Endometrial microvascular endothelial cells (primary cell): ENCODE measurements at regions not wholly inside any gene's neighbourhood (a gene's known extent, or its start where the extent isn't known, plus 50 kb on each side); places are given as distances from the start of the nearest gene placed in this dataset.
"Not testable (repeated sequence)": the region's sequence is repeated elsewhere in the genome, so short reads cannot be mapped to it uniquely, and the experiment has no call there.

Experiments used
- in situ Hi-C: cut with HindIII; loops from 2 replicates; pipeline ENCODE4 v1.10.0; 2017; ENCODE audit warnings: low sequenced_read_pairs, low pct_unique_long_range_greater_than_20kb; ENCODE audit errors: inconsistent ontology term

- in situ Hi-C loops: not testable (repeated sequence)
Measured at GRCh38 chr16:72729552-72729951, 318.4 kb downstream of the ZFHX3 start.

GRCh38 chr16:72728516-72728915 is 319.4 kb downstream of the ZFHX3 start:
- in situ Hi-C loops: no loop called here

DNA sequence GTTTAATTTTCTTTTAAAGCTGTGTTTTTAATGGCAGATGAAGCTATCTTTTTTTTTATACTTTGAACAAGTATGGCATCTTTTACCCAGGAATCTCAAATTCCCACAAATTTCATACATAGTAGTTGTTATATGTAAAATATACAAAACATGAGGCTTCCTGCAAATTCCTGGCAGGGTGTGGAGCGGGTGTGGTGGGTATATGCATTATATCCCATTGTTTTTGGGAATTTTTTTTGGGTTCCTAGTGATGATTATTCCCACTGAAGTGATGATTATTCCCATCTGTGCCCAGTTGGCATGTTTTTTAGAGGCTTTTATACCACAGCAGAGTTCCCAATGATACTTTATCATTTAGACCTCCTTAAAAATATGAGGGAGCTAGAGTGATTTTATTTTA is 320.4 kb downstream of the ZFHX3 start:
- in situ Hi-C loops: no loop called here

DNA sequence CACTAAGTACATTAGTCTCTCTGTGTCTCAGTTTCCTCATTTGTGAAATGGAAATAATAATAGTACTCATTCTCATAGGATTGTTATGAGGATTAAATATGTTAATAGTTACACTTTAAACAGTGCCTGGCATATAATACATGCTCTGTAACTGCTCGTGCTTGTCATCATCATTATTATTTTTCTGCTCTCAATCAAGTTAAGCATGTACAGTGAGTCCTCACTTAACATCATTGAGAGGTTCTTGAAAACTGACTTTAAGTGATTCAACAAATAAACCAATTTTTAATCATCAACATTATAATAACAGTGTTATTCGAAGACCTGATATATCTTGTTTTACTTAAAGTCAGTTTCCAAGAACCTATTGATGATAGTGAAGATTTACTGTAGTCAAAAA is 322.3 kb downstream of the ZFHX3 start:
- in situ Hi-C loops: no loop called here

DNA sequence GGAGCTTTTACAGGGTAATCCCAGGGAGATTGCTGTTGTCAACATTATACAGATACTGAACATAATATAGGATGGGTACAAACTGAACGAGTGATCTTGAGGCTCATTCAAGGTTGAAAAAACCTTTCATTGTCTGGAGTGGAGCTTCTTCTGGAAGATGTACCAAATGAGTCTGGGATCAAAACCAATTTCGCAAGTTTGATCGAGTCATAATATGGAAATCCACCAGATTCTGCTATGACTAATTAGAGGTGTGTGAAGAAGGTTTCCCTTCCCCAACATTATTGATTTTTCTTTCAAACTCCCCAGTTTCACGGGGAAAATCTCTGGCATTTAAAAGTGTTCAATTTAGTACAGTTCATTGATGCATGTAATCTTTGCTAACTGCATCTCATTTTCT is 324.1 kb downstream of the ZFHX3 start:
- in situ Hi-C loops: no loop called here

- in situ Hi-C loops: no loop called here
Measured at GRCh38 chr16:72722552-72722951, 325.4 kb downstream of the ZFHX3 start.

DNA sequence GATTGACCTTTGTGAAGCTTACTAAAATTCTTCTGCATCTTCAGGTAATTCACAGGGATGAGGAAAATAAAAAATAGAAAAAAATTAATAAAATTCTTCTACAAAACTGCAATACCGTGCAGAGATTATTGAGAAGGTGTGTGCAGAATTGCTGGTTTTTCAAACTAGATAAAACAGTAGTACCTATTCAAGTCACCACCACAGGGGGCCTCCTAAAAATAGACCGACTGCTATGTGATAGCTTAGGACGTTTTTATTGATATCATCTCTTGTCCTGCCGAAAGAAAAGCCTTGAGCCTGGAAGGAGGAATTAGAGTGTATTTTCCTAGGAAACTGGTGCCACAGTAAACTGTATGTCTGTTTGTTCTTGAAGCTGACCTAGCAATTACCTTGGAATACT is 325.9 kb downstream of the ZFHX3 start:
- in situ Hi-C loops: no loop called here

DNA sequence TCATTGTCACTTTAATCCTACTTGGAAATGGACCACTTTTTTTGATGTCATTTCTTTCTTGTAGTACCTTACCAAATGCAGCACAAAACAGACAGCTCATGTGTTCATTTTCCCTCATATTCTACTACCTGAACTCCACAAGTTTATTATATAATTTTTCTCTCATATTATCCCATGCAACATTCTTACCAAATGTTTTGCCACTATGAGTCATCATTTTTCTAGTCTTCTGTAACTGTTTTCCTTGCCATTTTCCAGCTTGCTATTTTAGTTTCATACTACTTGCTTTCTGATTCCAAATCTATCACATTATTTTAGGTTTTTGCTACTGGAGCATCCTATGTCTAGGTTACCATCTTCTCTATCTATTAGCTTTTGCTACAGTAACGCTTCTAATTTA is 332.7 kb downstream of the ZFHX3 start:
- in situ Hi-C loops: no loop called here

GRCh38 chr16:72711823-72712222 is 336.1 kb downstream of the ZFHX3 start:
- in situ Hi-C loops: no loop called here

DNA sequence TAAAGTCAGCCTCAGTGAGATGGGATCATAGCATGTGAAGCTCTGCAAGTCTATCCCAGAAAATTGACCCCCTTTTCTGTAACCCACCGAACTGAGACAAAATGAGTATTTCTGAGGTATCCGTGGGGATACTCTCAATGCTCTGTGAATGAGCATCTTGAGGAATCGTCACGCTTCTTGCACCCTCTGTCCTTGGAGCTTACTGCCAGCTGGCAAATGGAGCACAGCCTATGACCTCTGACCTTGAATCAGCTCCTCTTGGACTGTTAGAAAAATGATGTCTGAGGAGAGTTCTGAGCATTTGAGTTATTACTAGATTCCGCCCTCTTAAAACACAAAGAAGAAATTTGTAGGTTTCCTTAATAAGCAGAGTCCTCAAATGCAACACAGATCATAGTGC is 342.1 kb downstream of the ZFHX3 start:
- in situ Hi-C loops: no loop called here

- in situ Hi-C loops: no loop called here
Measured at GRCh38 chr16:72704746-72705372, 343.1 kb downstream of the ZFHX3 start.

GRCh38 chr16:72689851-72690250 is 358.1 kb downstream of the ZFHX3 start:
- in situ Hi-C loops: no loop called here

- in situ Hi-C loops: no loop called here
Measured at GRCh38 chr16:72680732-72681131, 367.2 kb downstream of the ZFHX3 start.

DNA sequence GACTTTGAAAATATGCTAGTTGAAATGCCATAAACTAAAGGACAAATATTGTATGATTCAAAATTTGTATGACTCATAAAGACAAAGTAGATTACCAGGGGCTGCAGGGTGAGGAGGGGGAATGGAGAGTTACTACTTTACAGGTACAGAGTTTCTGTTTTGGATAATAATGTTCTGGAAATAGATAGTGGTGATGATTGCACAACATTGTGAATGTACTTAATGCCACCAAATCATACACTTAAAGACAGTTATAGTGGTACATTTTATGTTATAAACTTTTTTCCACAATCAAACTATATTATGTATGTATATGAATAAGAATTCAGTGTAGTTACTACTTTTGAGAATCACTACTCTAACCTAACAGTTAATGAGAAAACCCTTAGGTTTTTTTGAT is 368.1 kb downstream of the ZFHX3 start:
- in situ Hi-C loops: no loop called here

GRCh38 chr16:72677662-72678447 is 370.1 kb downstream of the ZFHX3 start:
- in situ Hi-C loops: no loop called here

DNA sequence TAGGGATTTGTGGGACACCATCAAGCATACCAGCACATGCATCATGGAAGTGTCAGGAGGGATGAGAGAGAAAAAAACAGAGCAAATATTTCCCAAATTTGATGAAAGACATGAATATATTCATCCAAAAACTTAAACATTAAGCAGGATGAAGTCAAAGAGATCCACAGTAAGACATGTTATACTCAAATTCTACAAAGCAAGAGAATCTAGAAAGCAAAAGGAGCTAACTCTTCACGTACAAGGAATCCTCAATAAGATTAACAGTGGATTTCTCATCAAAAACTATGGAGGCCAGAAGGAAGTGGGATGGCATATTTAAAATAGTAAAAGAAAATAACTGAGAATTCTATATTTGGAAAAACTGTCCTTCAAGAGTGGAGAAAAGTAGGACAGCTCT is 374.8 kb downstream of the ZFHX3 start:
- in situ Hi-C loops: no loop called here

DNA sequence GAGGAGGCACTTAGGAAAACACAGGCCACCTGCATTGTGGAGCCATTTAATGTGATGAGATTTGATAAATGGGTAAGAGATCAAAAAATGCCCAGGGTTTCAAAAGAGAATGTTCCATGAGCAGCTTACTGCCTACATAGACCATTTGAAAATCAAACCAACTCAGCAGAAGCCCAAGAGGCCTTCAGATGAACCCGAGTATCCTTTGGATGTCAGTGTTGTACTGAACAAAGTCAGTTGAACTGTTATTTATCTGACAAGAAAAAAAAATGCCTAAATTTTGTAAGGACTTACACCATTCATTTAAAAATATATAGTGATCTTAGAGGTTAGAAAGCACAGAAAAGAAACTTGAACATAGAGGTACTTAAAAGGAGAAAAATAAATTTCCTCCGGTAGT is 381.7 kb downstream of the ZFHX3 start:
- in situ Hi-C loops: no loop called here

DNA sequence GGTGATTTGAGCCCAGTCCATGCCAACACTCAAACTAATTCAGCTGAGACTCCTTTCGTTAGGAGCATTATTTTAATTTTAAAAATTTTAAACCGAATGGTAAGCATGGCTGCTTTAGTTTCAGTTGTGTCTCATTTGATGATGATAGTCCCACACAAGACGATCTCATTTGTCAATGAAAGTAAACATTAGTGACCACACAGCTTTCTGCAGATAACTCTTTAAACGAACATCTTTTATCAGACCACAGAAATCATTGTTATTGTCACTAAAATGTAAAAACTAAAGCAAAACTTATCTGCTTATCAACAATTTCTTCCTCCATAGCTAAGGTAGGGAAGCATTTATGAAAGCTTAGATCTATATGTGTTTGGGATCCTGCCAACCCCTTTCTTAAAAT is 382.2 kb downstream of the ZFHX3 start:
- in situ Hi-C loops: no loop called here

DNA sequence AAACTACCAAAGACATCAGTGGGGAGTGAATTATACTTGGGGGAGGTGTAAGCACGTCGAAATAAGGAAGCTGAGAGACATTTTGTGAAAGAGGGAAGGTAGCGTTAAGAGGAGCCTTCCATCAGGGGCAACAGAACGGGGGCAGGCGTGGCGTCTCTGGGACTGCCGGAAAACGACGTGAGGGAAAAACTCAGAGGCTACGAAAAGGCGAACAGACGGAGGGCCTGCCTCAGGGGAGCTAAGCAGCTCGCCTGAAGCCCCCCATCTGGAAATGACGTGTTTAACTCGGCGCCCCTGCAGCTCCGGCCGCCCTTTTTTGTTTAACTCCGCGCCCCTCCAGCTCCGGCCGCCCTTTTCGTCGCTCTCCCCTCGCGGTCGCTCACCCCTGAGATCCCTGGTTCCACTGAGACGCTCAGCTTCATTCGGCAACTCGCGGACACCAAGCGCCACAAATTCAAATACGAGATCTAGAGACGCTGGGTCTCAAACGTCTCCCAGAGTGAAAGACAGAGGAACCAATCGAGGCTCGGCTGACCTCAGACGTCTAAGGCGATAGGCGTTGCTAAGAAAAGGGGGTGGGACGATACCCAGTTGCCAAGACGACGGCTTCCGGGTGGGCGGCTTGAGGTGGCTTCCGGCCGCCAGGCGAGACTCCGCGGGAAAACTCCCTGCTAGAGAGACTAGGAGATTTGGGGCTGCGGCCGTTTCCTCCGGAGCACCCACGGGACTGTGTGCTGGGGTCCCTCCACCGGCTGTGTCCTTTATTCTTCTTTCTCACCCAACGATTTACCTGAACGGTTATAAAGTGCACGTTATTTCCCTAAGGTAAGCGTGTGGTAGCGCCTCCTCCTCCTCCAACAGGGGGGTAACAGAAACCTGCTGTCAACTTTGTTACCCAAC is 383.2 kb downstream of the ZFHX3 start:
- in situ Hi-C loops: no loop called here

GRCh38 chr16:72664056-72664508 is 383.8 kb downstream of the ZFHX3 start:
- in situ Hi-C loops: no loop called here
